ENCODE measurements at regions not wholly inside any gene's neighbourhood (a gene's known extent, or its start where the extent isn't known, plus 50 kb on each side); places are given as distances from the start of the nearest gene placed in this dataset.

DNA sequence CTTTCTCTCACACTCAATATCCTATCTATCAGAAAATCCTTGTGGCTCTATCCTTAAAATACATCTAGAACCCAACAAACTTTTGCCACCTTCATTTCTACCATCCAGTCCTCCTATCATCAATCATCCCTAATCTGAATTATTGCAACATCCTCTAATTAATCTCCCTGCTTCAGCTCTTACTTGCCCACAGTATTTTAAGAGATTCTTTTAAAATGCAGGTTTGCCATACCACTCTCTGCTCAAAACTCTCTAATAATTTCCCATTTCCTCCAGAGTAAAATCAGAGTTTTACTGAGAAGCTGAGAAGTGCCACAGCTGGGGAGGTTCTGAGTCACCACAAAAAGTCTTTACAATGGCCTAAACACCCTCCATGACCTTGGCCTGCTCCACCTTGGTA is 234.3 kb upstream of the ZPLD1 start:
- ChIA-PET POLR2A (no interaction called here), CTCF (ENCODE audit: low intra/inter-chr PET ratio, low total read pairs) (no interaction called here)
- no TSS peak for BruUV-seq (replicated peaks)
- no peak overlapping the region for H2AFZ ChIP-seq (ENCODE audit: low read length)
- H3K9ac ChIP-seq (ENCODE audit: insufficient read depth, low read depth, low read length) = no peak overlapping the region
- no peak overlapping the region for H3K4me3 ChIP-seq (replicated peaks in 1 of 3; ENCODE audit: insufficient read depth in 1 of 3, low read depth in 2 of 3, low read length in 3 of 3)
- TF ChIP-seq BCLAF1 (IDR thresholded peaks at IDR 0.05) = no peak
- TF ChIP-seq SPEN (CRISPR knock-in tag; IDR thresholded peaks at IDR 0.05; ENCODE audit: low read depth) = no peak
- TF ChIP-seq, protein P1, sequence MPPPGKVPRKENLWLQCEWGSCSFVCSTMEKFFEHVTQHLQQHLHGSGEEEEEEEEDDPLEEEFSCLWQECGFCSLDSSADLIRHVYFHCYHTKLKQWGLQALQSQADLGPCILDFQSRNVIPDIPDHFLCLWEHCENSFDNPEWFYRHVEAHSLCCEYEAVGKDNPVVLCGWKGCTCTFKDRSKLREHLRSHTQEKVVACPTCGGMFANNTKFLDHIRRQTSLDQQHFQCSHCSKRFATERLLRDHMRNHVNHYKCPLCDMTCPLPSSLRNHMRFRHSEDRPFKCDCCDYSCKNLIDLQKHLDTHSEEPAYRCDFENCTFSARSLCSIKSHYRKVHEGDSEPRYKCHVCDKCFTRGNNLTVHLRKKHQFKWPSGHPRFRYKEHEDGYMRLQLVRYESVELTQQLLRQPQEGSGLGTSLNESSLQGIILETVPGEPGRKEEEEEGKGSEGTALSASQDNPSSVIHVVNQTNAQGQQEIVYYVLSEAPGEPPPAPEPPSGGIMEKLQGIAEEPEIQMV (CRISPR knock-in tag; IDR thresholded peaks at IDR 0.05; ENCODE audit: low read depth) = no peak
- no peak for TF ChIP-seq ZNF563 (CRISPR knock-in tag; IDR thresholded peaks at IDR 0.05)
- TF ChIP-seq ZNF407 (CRISPR knock-in tag; IDR thresholded peaks at IDR 0.05; ENCODE audit: not compliant biosample characterization) = no peak
- ATAC-seq = no peak
- no peak overlapping the region for H3K27ac ChIP-seq (ENCODE audit: extremely low read length, insufficient read depth, low read length)
- H3K4me2 ChIP-seq (ENCODE audit: low read depth, low read length) = no peak overlapping the region
- no peak for FAIRE-seq
- H3K27me3 ChIP-seq (ENCODE audit: control insufficient read depth in 1 of 2, insufficient read depth in 2 of 2, low read length in 2 of 2) = no peaks in the 10 kb centered on the region
- in situ Hi-C loops (cut with HindIII; ENCODE audit: extremely low pct_ligation_motif_present, low pct_unique_long_range_greater_than_20kb) (no loop called here), intact Hi-C loops (cut with micrococcal nuclease; ENCODE audit: unreplicated experiment) (no loop called here)
- no peak for DNase-seq (ENCODE audit: low spot score)
- H3K36me3 ChIP-seq (replicated peaks in 1 of 2; ENCODE audit: control insufficient read depth in 1 of 2, insufficient read depth in 2 of 2, low read length in 2 of 2) = no peaks in the 10 kb centered on the region
- H3K9me3 ChIP-seq (ENCODE audit: low read length) = no peaks in the 10 kb centered on the region
- no peaks in the 10 kb centered on the region for H3K4me1 ChIP-seq (ENCODE audit: insufficient read depth, low read length)
- no peaks in the 10 kb centered on the region for H3K79me2 ChIP-seq (ENCODE audit: insufficient read depth, low read length)
- no peaks in the 10 kb centered on the region for H4K20me1 ChIP-seq (ENCODE audit: insufficient read depth, low read length)
